H1 (cell line): ENCODE measurements at regions not wholly inside any gene's neighbourhood (a gene's known extent, or its start where the extent isn't known, plus 50 kb on each side); places are given as distances from the start of the nearest gene placed in this dataset.

Experiments
- CTBP2 ChIP-seq: IDR thresholded peaks from 2 replicates; pipeline ENCODE4 v1.7.0; 2011; ENCODE audit warnings: borderline replicate concordance, mild to moderate bottlenecking, moderate library complexity, mixed read lengths, low read length; ENCODE audit not compliant: insufficient read depth, insufficient read length
- CTCF ChIP-seq, 3 experiments: IDR thresholded peaks; 1 replicate in 2 of 3; 2 replicates in 1 of 3; pipeline versions ENCODE4 v1.5.1 to v1.6.1; 2011; ENCODE audit warnings: low read length in 3 of 3, mild to moderate bottlenecking in 3 of 3, inconsistent platforms in 2 of 3, low read depth in 1 of 3, moderate library complexity in 1 of 3; ENCODE audit not compliant: insufficient read depth in 1 of 3; ENCODE audit errors: control extremely low read depth in 1 of 3
- GABPA ChIP-seq: IDR thresholded peaks from 2 replicates; pipeline ENCODE4 v1.6.1; 2011; ENCODE audit warnings: mild to moderate bottlenecking, low read length, moderate library complexity, borderline replicate concordance; ENCODE audit not compliant: insufficient read depth

GRCh38 chr14:98689951-98690350 lies 582.0 kb downstream of the BCL11B start (continued):
- TF ChIP-seq CTBP2: no peak
- no peak for TF ChIP-seq GABPA
- TF ChIP-seq CTCF (IDR thresholded peaks at IDR 0.05; ENCODE audit: control extremely low read depth in 1 of 3, insufficient read depth in 1 of 3, low read depth in 1 of 3, low read length in 3 of 3): no peak
